HL-60 (cell line): ENCODE measurements at regions not wholly inside any gene's neighbourhood (a gene's known extent, or its start where the extent isn't known, plus 50 kb on each side); places are given as distances from the start of the nearest gene placed in this dataset.

ENCODE experiments used
- GABPA ChIP-seq: IDR thresholded peaks from 2 replicates; pipeline ENCODE4 v1.6.1; 2012; ENCODE audit warnings: low read depth
- POLR2AphosphoS5 ChIP-seq: IDR thresholded peaks from 2 replicates; pipeline ENCODE4 v1.6.1; 2012; ENCODE audit warnings: low read depth
- REST ChIP-seq: IDR thresholded peaks from 2 replicates; pipeline ENCODE4 v1.6.1; 2012; ENCODE audit warnings: low read depth; ENCODE audit not compliant: insufficient replicate concordance
- SPI1 ChIP-seq: IDR thresholded peaks from 2 replicates; pipeline ENCODE4 v1.6.1; 2012; ENCODE audit warnings: low read depth, mild to moderate bottlenecking, borderline replicate concordance
- TF ChIP-seq, protein P1 (sequence below): IDR thresholded peaks from one replicate; pipeline ENCODE4 v1.5.1; 2011; ENCODE audit warnings: low read length, control low read depth, inconsistent platforms; ENCODE audit not compliant: insufficient read depth

DNA sequence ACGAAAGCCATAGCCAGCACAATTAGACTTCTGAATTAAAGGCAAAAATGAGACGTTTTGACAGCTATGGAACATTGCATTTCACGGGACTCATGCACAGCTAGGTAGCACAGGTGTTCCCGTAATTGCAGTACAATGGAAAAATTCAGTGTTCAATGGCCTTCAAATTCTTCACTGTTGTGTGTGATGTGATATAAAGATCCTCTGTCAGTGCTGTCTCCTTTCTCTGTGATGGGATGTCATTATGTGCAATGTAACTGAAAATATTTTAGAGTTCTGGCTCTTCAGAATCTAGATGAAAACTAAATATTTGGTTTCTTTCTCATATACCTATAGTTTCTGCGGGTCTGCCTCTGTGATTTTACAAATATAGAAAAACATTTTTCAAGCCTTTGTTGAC is 1599.7 kb downstream of the MRPL39 start:
- TF ChIP-seq, protein P1, sequence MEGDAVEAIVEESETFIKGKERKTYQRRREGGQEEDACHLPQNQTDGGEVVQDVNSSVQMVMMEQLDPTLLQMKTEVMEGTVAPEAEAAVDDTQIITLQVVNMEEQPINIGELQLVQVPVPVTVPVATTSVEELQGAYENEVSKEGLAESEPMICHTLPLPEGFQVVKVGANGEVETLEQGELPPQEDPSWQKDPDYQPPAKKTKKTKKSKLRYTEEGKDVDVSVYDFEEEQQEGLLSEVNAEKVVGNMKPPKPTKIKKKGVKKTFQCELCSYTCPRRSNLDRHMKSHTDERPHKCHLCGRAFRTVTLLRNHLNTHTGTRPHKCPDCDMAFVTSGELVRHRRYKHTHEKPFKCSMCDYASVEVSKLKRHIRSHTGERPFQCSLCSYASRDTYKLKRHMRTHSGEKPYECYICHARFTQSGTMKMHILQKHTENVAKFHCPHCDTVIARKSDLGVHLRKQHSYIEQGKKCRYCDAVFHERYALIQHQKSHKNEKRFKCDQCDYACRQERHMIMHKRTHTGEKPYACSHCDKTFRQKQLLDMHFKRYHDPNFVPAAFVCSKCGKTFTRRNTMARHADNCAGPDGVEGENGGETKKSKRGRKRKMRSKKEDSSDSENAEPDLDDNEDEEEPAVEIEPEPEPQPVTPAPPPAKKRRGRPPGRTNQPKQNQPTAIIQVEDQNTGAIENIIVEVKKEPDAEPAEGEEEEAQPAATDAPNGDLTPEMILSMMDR: no peak
- TF ChIP-seq POLR2AphosphoS5 (no peak), REST (no peak), GABPA (no peak), SPI1 (no peak)
